Embryonic facial prominence (tissue), 1 donor: ENCODE measurements at regions not wholly inside any gene's neighbourhood (a gene's known extent, or its start where the extent isn't known, plus 50 kb on each side); places are given as distances from the start of the nearest gene placed in this dataset.

Source experiments
- DNase-seq: peaks from one replicate; pipeline ENCODE4 v3.0.0-alpha.2; 2016; ENCODE audit errors: extremely low spot score

GRCh38 chr5:23089286-23089685 is 236.1 kb upstream of the CDH12 start:
- no peak for DNase-seq

GRCh38 chr5:23084815-23085214 is 231.7 kb upstream of the CDH12 start:
- DNase-seq: no peak

GRCh38 chr5:23072179-23072578 is 219.0 kb upstream of the CDH12 start:
- no peak for DNase-seq

- no peak for DNase-seq
These were observed 218.5 kb upstream of the CDH12 start for GRCh38 chr5:23071682-23072081.

GRCh38 chr5:23064710-23065109 is 211.6 kb upstream of the CDH12 start:
- no peak for DNase-seq

- DNase-seq: no peak
These were observed 200.7 kb upstream of the CDH12 start for GRCh38 chr5:23053846-23054245.

GRCh38 chr5:23042226-23042625 is 189.1 kb upstream of the CDH12 start:
- DNase-seq: no peak

- DNase-seq: no peak
These were observed 182.5 kb upstream of the CDH12 start for GRCh38 chr5:23035555-23036090.

- no peak for DNase-seq
These were observed 180.7 kb upstream of the CDH12 start for GRCh38 chr5:23033864-23034263.

- no peak for DNase-seq
These were observed 176.1 kb upstream of the CDH12 start for GRCh38 chr5:23029290-23029689.

- DNase-seq: no peak
These were observed 175.4 kb upstream of the CDH12 start for GRCh38 chr5:23028445-23029021.

GRCh38 chr5:23027830-23028229 is 174.7 kb upstream of the CDH12 start:
- DNase-seq: no peak

GRCh38 chr5:23027331-23027730 is 174.2 kb upstream of the CDH12 start:
- no peak for DNase-seq

- DNase-seq: no peak
These were observed 173.4 kb upstream of the CDH12 start for GRCh38 chr5:23026252-23027170.

- no peak for DNase-seq
These were observed 172.6 kb upstream of the CDH12 start for GRCh38 chr5:23025629-23026233.

GRCh38 chr5:23024470-23024869 is 171.3 kb upstream of the CDH12 start:
- DNase-seq: no peak

- DNase-seq: no peak
These were observed 161.7 kb upstream of the CDH12 start for GRCh38 chr5:23014825-23015224.

GRCh38 chr5:23014266-23014665 is 161.1 kb upstream of the CDH12 start:
- no peak for DNase-seq

- DNase-seq: no peak
These were observed 160.4 kb upstream of the CDH12 start for GRCh38 chr5:23013395-23013998.

GRCh38 chr5:23012842-23013241 is 159.7 kb upstream of the CDH12 start:
- DNase-seq: no peak

GRCh38 chr5:23007762-23008161 is 154.6 kb upstream of the CDH12 start:
- DNase-seq: no peak

GRCh38 chr5:23007236-23007635 is 154.1 kb upstream of the CDH12 start:
- no peak for DNase-seq
